HCT116 (cell line): ENCODE measurements at regions not wholly inside any gene's neighbourhood (a gene's known extent, or its start where the extent isn't known, plus 50 kb on each side); places are given as distances from the start of the nearest gene placed in this dataset.

Source experiments
- ATAC-seq: fragments of 200-7000 bp; cut with Tn5 transposase; 2 replicates; pipeline ENCODE4 v1.9.1; 2020; ENCODE audit warnings: mild to moderate bottlenecking, moderate library complexity
- BruUV-seq: library from RNA; stranded (reverse); fragments of 400-500 nt; replicated peaks from 2 replicates; lab custom pipeline; 2021; lab: Mats Ljungman, UMichigan
- CTCF ChIA-PET: fragments of 300-600 bp; sonication (Branson Sonifier 250); formaldehyde crosslinking; loops from one replicate; lab custom pipeline; 2021; ENCODE audit warnings: antibody characterized with exemption; lab: Charles Lee
- POLR2A ChIA-PET: fragments of 300-600, 350-600 bp; sonication (Branson Sonifier 250); formaldehyde crosslinking; loops from one replicate; lab custom pipeline; 2021; ENCODE audit warnings: antibody characterized with exemption; lab: Charles Lee
- RAD21 ChIA-PET, 2 experiments: fragments of 300-600 bp; sonication (Branson Sonifier 250); formaldehyde crosslinking; loops; one replicate each; lab custom pipeline; 2023; ENCODE audit warnings: low total read pairs in 2 of 2; ENCODE audit not compliant: uncharacterized antibody in 2 of 2, unreplicated experiment in 2 of 2, low non-redundant PET in 1 of 2; lab: Charles Lee
- DNase-seq: peaks from one replicate; pipeline ENCODE4 v3.0.0-alpha.2; 2010; ENCODE audit warnings: low read depth, low spot score
- H2AFZ ChIP-seq: fragments of 200-600 bp; shearing (Covaris generic), sonication (generic); 2 replicates; pipeline ENCODE4 v1.6.1; 2017; ENCODE audit warnings: low read depth, mixed run types, mixed read lengths, antibody characterized with exemption, low read length; ENCODE audit not compliant: poor library complexity, severe bottlenecking
- H3K27ac ChIP-seq: 2 replicates; pipeline ENCODE4 v1.5.1; 2012; ENCODE audit warnings: low read depth, low read length
- H3K27me3 ChIP-seq: fragments of 200-600 bp; sonication (generic); 2 replicates; pipeline ENCODE4 v1.6.1; 2016; ENCODE audit warnings: mixed run types, low read length, mixed read lengths; ENCODE audit not compliant: insufficient read depth
- H3K36me3 ChIP-seq, 2 experiments: fragments of 200-500 bp in 1 of 2; fragments of 200-600 bp in 1 of 2; sonication (Bioruptor generic) in 1 of 2; sonication (generic) in 1 of 2; 2 replicates each; pipeline versions ENCODE4 v1.5.1 to v1.6.1; 2014 to 2016; ENCODE audit warnings: low read length in 2 of 2, inconsistent platforms in 1 of 2, mixed read lengths in 1 of 2, mixed run types in 1 of 2; ENCODE audit not compliant: insufficient read depth in 2 of 2, control insufficient read depth in 1 of 2
- H3K4me1 ChIP-seq, 2 experiments: fragments of 200-600 bp in 1 of 2; sonication (generic) in 1 of 2; 2 replicates each; pipeline versions ENCODE4 v1.5.1 to v1.6.1; 2012 to 2017; ENCODE audit warnings: low read length in 2 of 2, inconsistent platforms in 1 of 2, mild to moderate bottlenecking in 1 of 2, mixed read lengths in 1 of 2, mixed run types in 1 of 2, moderate library complexity in 1 of 2; ENCODE audit not compliant: insufficient read depth in 2 of 2, control insufficient read depth in 1 of 2
- H3K4me2 ChIP-seq: fragments of 200-600 bp; sonication (generic); 2 replicates; pipeline ENCODE4 v1.6.1; 2017; ENCODE audit warnings: mixed run types, low read length, mixed read lengths
- H3K4me3 ChIP-seq, 2 experiments: fragments of 200-600 bp in 1 of 2; sonication (generic) in 1 of 2; replicated peaks in 1 of 2; 2 replicates each; pipeline ENCODE4 v1.5.1; 2011 to 2016; ENCODE audit warnings: low read length in 2 of 2, control low read depth in 1 of 2, low read depth in 1 of 2, mild to moderate bottlenecking in 1 of 2, mixed read lengths in 1 of 2, mixed run types in 1 of 2
- H3K79me2 ChIP-seq: fragments of 200-600 bp; sonication (generic); 2 replicates; pipeline ENCODE4 v1.6.1; 2017; ENCODE audit warnings: mild to moderate bottlenecking, mixed run types, low read length, moderate library complexity, mixed read lengths; ENCODE audit not compliant: insufficient read depth
- H3K9ac ChIP-seq: fragments of 200-600 bp; sonication (generic); 2 replicates; pipeline ENCODE4 v1.6.1; 2016; ENCODE audit warnings: low read length, mixed read lengths
- H3K9me2 ChIP-seq: fragments of 200-600 bp; sonication (generic), shearing (Covaris generic); 2 replicates; pipeline ENCODE4 v1.6.1; 2017; ENCODE audit warnings: mixed run types, mild to moderate bottlenecking, moderate library complexity; ENCODE audit not compliant: insufficient read depth
- H3K9me3 ChIP-seq, 2 experiments: fragments of 200-500 bp in 1 of 2; fragments of 200-600 bp in 1 of 2; sonication (Bioruptor generic) in 1 of 2; sonication (generic) in 1 of 2; 2 replicates each; pipeline ENCODE4 v1.6.1; 2014 to 2017; ENCODE audit warnings: low read length in 2 of 2, mixed read lengths in 2 of 2, inconsistent platforms in 1 of 2, low read depth in 1 of 2, mild to moderate bottlenecking in 1 of 2, mixed run types in 1 of 2, moderate library complexity in 1 of 2; ENCODE audit not compliant: control insufficient read depth in 1 of 2, insufficient read depth in 1 of 2
- H4K20me1 ChIP-seq: fragments of 200-600 bp; sonication (generic), shearing (Covaris generic); 2 replicates; pipeline ENCODE4 v1.6.1; 2017; ENCODE audit warnings: mixed run types, mild to moderate bottlenecking, moderate library complexity; ENCODE audit not compliant: insufficient read depth
- ATF3 ChIP-seq: IDR thresholded peaks from 2 replicates; pipeline ENCODE4 v1.6.1; 2012
- CTCF ChIP-seq, 3 experiments: fragments of 200-600 bp in 1 of 3; sonication (generic) in 1 of 3; IDR thresholded peaks in 2 of 3; conservative IDR thresholded peaks in 1 of 3; 2 replicates each; pipeline ENCODE4 v1.5.1; 2012 to 2017; ENCODE audit warnings: low read depth in 2 of 3, low read length in 2 of 3, antibody characterized with exemption in 1 of 3, borderline replicate concordance in 1 of 3, control low read depth in 1 of 3, mild to moderate bottlenecking in 1 of 3, mixed read lengths in 1 of 3, mixed run types in 1 of 3, moderate library complexity in 1 of 3; ENCODE audit not compliant: insufficient read depth in 1 of 3
- JUND ChIP-seq: IDR thresholded peaks from 2 replicates; pipeline ENCODE4 v1.6.1; 2012
- POLR2AphosphoS5 ChIP-seq: IDR thresholded peaks from 2 replicates; pipeline ENCODE4 v1.6.1; 2011; ENCODE audit warnings: mild to moderate bottlenecking, low read depth, low read length, moderate library complexity
- ZBTB33 ChIP-seq: IDR thresholded peaks from 2 replicates; pipeline ENCODE4 v1.6.1; 2011; ENCODE audit warnings: mild to moderate bottlenecking, low read length, moderate library complexity; ENCODE audit not compliant: insufficient replicate concordance; ENCODE audit errors: extremely low read depth
- intact Hi-C: fragments of 100-400 bp; cut with micrococcal nuclease; formaldehyde crosslinking; loops from 2 replicates; pipeline ENCODE4 v1.10.0; 2022

GRCh38 chr15:39250460-39251186, 330.3 kb upstream of the THBS1 start:
- POLR2A ChIA-PET = no interaction called here
- no peak for DNase-seq

More at GRCh38 chr15:39250460-39251186, 330.3 kb upstream of the THBS1 start:
- 0 out of 2 replicates have a peak, but pooled peaks cover 3% of the 10 kb centered on the region for H3K9me2 ChIP-seq
- no peak overlapping the region for H2AFZ ChIP-seq
- ChIA-PET RAD21 (no interaction called here), CTCF (no interaction called here)
- no peaks in the 10 kb centered on the region for H3K36me3 ChIP-seq
- no peaks in the 10 kb centered on the region for H3K27me3 ChIP-seq
- intact Hi-C loops = no loop called here
- no peaks in the 10 kb centered on the region for H3K9me3 ChIP-seq
- no peak overlapping the region for H3K9ac ChIP-seq
- no peak overlapping the region for H3K27ac ChIP-seq
- ATAC-seq = no peak
- peaks cover 0 to 11% of the 10 kb centered on the region in 2 experiments; a peak in 1 of 4 replicates for H3K4me1 ChIP-seq
- no peak overlapping the region for H3K4me2 ChIP-seq
- H4K20me1 ChIP-seq = no peaks in the 10 kb centered on the region
- H3K4me3 ChIP-seq = no peak overlapping the region
- no peak for TF ChIP-seq ZBTB33
- TF ChIP-seq JUND = no peak
- no peak for TF ChIP-seq ATF3
- TF ChIP-seq CTCF (IDR thresholded peaks at IDR 0.05 in 2 of 3, conservative IDR thresholded peaks at IDR 0.05 in 1 of 3; ENCODE audit: borderline replicate concordance in 1 of 3, insufficient read depth in 1 of 3, low read depth in 2 of 3, low read length in 2 of 3) = no peak
- no peak for TF ChIP-seq POLR2AphosphoS5
- BruUV-seq = no TSS peak
- H3K79me2 ChIP-seq = no peaks in the 10 kb centered on the region
